Thymus (tissue), 11 donors: ENCODE measurements at regions not wholly inside any gene's neighbourhood (a gene's known extent, or its start where the extent isn't known, plus 50 kb on each side); places are given as distances from the start of the nearest gene placed in this dataset.

ENCODE experiments used
- DNase-seq, 9 donors: peaks; one replicate each; pipeline ENCODE4 v3.0.0-alpha.2; 2013; ENCODE audit warnings: low spot score in 9 of 9, low read depth in 6 of 9, missing footprints in 1 of 9
- H3K27ac ChIP-seq, 2 donors: one replicate each; pipeline ENCODE4 v1.5.1; 2013; ENCODE audit warnings: control low read depth in 1 of 2, low read depth in 1 of 2, low read length in 1 of 2, mild to moderate bottlenecking in 1 of 2, moderate library complexity in 1 of 2
- H3K27me3 ChIP-seq, 2 donors: one replicate each; pipeline ENCODE4 v1.5.1; 2013; ENCODE audit warnings: low read length in 1 of 2; ENCODE audit not compliant: control insufficient read depth in 2 of 2, insufficient read depth in 1 of 2
- H3K36me3 ChIP-seq, 2 donors: one replicate each; pipeline ENCODE4 v1.5.1; 2013; ENCODE audit warnings: low read length in 1 of 2, mild to moderate bottlenecking in 1 of 2, moderate library complexity in 1 of 2; ENCODE audit not compliant: control insufficient read depth in 2 of 2, insufficient read depth in 2 of 2
- H3K4me1 ChIP-seq, 2 donors: one replicate each; pipeline ENCODE4 v1.5.1; 2013; ENCODE audit warnings: low read length in 2 of 2; ENCODE audit not compliant: control insufficient read depth in 2 of 2, insufficient read depth in 2 of 2
- H3K4me3 ChIP-seq, 2 donors: one replicate each; pipeline ENCODE4 v1.5.1; 2013; ENCODE audit warnings: low read length in 2 of 2, control low read depth in 1 of 2, mild to moderate bottlenecking in 1 of 2
- H3K9me3 ChIP-seq, 2 donors: one replicate each; pipeline ENCODE4 v1.5.1; 2013; ENCODE audit warnings: low read length in 1 of 2, mild to moderate bottlenecking in 1 of 2; ENCODE audit not compliant: control insufficient read depth in 2 of 2, insufficient read depth in 1 of 2
- WGBS: extraction: QIAGEN DNeasy Blood & Tissue Kit; methylation state at CpG from one replicate; pipeline ENCODE4 v1.1.7; 2013; 5-methylcytosine and 5-hydroxymethylcytosine counted together
- donor health status: healthy.

- Histone ChIP-seq H3K4me1 (no peaks in the 10 kb centered on the region), H3K9me3 (no peaks in the 10 kb centered on the region), H3K36me3 (no peaks in the 10 kb centered on the region), H3K27me3 (no peaks in the 10 kb centered on the region), H3K27ac (no peak overlapping the region), H3K4me3 (no peak overlapping the region)
- DNase-seq = no peak
These were observed 373.4 kb upstream of the PDE3A start for GRCh38 chr12:19994968-19995367.

GRCh38 chr12:19997656-19998400 is 370.5 kb upstream of the PDE3A start:
- Histone ChIP-seq H3K27ac (no peak overlapping the region), H3K4me1 (no peaks in the 10 kb centered on the region), H3K9me3 (no peaks in the 10 kb centered on the region), H3K27me3 (no peaks in the 10 kb centered on the region), H3K4me3 (no peak overlapping the region), H3K36me3 (no peaks in the 10 kb centered on the region)
- DNase-seq = no peak
- 90% methylated on average over 3 of the region's 3 CpGs for whole genome bisulfite sequencing

- Histone ChIP-seq H3K27me3 (no peaks in the 10 kb centered on the region), H3K4me3 (no peak overlapping the region), H3K27ac (no peak overlapping the region), H3K4me1 (no peaks in the 10 kb centered on the region), H3K36me3 (no peaks in the 10 kb centered on the region), H3K9me3 (no peaks in the 10 kb centered on the region)
- WGBS = 81% methylated on average over 1 of the region's 1 CpG
- no peak for DNase-seq
These were observed 369.9 kb upstream of the PDE3A start for GRCh38 chr12:19998411-19998810.

GRCh38 chr12:19998961-19999804 is 369.2 kb upstream of the PDE3A start:
- Histone ChIP-seq H3K4me3 (no peak overlapping the region), H3K9me3 (no peaks in the 10 kb centered on the region), H3K4me1 (no peaks in the 10 kb centered on the region), H3K27me3 (no peaks in the 10 kb centered on the region), H3K27ac (no peak overlapping the region), H3K36me3 (no peaks in the 10 kb centered on the region)
- WGBS = 89% methylated on average over 5 of the region's 5 CpGs
- DNase-seq = no peak

GRCh38 chr12:19999805-20000138 is 368.6 kb upstream of the PDE3A start:
- DNase-seq = no peak
- H3K27ac ChIP-seq = no peak overlapping the region
- no peaks in the 10 kb centered on the region for H3K9me3 ChIP-seq
- H3K36me3 ChIP-seq = no peaks in the 10 kb centered on the region
- no peaks in the 10 kb centered on the region for H3K27me3 ChIP-seq
- 93% methylated on average over 1 of the region's 1 CpG for WGBS
- no peak overlapping the region for H3K4me3 ChIP-seq
- no peaks in the 10 kb centered on the region for H3K4me1 ChIP-seq

- H3K4me3 ChIP-seq = no peak overlapping the region
- H3K27ac ChIP-seq = no peak overlapping the region
- H3K27me3 ChIP-seq = no peaks in the 10 kb centered on the region
- WGBS = 73% methylated on average over 4 of the region's 4 CpGs
- no peaks in the 10 kb centered on the region for H3K4me1 ChIP-seq
- no peaks in the 10 kb centered on the region for H3K36me3 ChIP-seq
- DNase-seq = no peak
- H3K9me3 ChIP-seq = no peaks in the 10 kb centered on the region
These were observed 368.0 kb upstream of the PDE3A start for GRCh38 chr12:20000229-20000849.

- 88% methylated on average over 2 of the region's 2 CpGs for WGBS
- Histone ChIP-seq H3K4me3 (no peak overlapping the region), H3K36me3 (no peaks in the 10 kb centered on the region), H3K9me3 (no peaks in the 10 kb centered on the region), H3K27me3 (no peaks in the 10 kb centered on the region), H3K4me1 (no peaks in the 10 kb centered on the region), H3K27ac (no peak overlapping the region)
- no peak for DNase-seq
These were observed 365.1 kb upstream of the PDE3A start for GRCh38 chr12:20003252-20003651.

- Histone ChIP-seq H3K4me1 (no peaks in the 10 kb centered on the region), H3K9me3 (no peaks in the 10 kb centered on the region), H3K27ac (no peak overlapping the region), H3K27me3 (no peaks in the 10 kb centered on the region), H3K36me3 (no peaks in the 10 kb centered on the region), H3K4me3 (no peak overlapping the region)
- over 99% methylated on average over 2 of the region's 2 CpGs for WGBS
- no peak for DNase-seq
These were observed 363.4 kb upstream of the PDE3A start for GRCh38 chr12:20004952-20005351.
